ENCODE measurements at regions not wholly inside any gene's neighbourhood (a gene's known extent, or its start where the extent isn't known, plus 50 kb on each side); places are given as distances from the start of the nearest gene placed in this dataset.

GRCh38 chrX:46178763-46179162, 366.5 kb downstream of the ZNF674 start:
- TF ChIP-seq CTCF (IDR thresholded peaks at IDR 0.05; ENCODE audit: low read depth, low read length), result no peak
- TF ChIP-seq POLR2A (IDR thresholded peaks at IDR 0.05; ENCODE audit: extremely low read depth, insufficient read length), result no peak
- TF ChIP-seq MYC (IDR thresholded peaks at IDR 0.05; ENCODE audit: low read depth, low read length), result no peak
- no peak for TF ChIP-seq MAX (IDR thresholded peaks at IDR 0.05; ENCODE audit: low read depth, low read length)

Measured in NB4 (cell line).